HCT116 (cell line): ENCODE measurements at regions not wholly inside any gene's neighbourhood (a gene's known extent, or its start where the extent isn't known, plus 50 kb on each side); places are given as distances from the start of the nearest gene placed in this dataset.

Experiments
- CEBPB ChIP-seq: IDR thresholded peaks from 2 replicates; pipeline ENCODE4 v1.6.1; 2012; ENCODE audit warnings: low read depth
- CTCF ChIP-seq, 3 experiments: fragments of 200-600 bp in 1 of 3; sonication (generic) in 1 of 3; IDR thresholded peaks in 2 of 3; conservative IDR thresholded peaks in 1 of 3; 2 replicates each; pipeline ENCODE4 v1.5.1; 2012 to 2017; ENCODE audit warnings: low read depth in 2 of 3, low read length in 2 of 3, antibody characterized with exemption in 1 of 3, borderline replicate concordance in 1 of 3, control low read depth in 1 of 3, mild to moderate bottlenecking in 1 of 3, mixed read lengths in 1 of 3, mixed run types in 1 of 3, moderate library complexity in 1 of 3; ENCODE audit not compliant: insufficient read depth in 1 of 3
- POLR2A ChIP-seq: IDR thresholded peaks from 2 replicates; pipeline ENCODE4 v1.7.0; 2011; ENCODE audit warnings: borderline replicate concordance; ENCODE audit not compliant: insufficient read depth, insufficient read length; ENCODE audit errors: extremely low read depth
- REST ChIP-seq: IDR thresholded peaks from 2 replicates; pipeline ENCODE4 v1.6.1; 2012; ENCODE audit warnings: low read depth
- TF ChIP-seq, protein P1 (sequence below): IDR thresholded peaks from 2 replicates; pipeline ENCODE4 v1.6.1; 2012

DNA sequence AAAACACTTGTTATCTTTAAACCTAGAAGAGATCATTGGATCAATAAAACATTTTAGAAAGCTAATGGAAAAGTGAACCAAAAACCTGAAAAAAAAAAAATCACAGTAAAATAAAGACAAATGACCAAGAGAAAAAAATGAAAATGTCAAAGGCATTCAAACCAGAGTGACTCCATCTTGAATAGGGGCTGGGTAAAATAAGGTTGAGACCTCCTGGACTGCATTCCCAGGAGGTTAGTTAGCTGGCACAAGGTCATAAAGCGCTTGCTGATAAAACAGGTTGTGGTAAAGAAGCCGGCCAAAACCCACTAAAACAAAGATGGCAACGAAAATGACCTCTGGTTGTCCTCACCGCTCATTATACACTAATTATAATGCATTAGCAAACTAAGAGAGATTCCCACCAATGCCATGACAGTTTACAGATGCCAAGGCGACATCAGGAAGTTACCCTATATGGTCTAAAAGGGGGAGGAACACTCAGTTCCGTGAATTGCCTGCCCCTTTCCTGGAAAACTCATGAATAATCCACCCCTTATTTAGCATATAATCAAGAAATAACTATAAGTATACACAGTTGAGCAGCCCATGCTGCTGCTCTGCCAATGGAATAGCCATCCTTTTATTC, 116.7 kb upstream of the NEK6 start:
- TF ChIP-seq REST, result no peak
- TF ChIP-seq, protein P1, sequence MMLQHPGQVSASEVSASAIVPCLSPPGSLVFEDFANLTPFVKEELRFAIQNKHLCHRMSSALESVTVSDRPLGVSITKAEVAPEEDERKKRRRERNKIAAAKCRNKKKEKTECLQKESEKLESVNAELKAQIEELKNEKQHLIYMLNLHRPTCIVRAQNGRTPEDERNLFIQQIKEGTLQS, result no peak
- no peak for TF ChIP-seq CEBPB
- no peak for TF ChIP-seq CTCF (IDR thresholded peaks at IDR 0.05 in 2 of 3, conservative IDR thresholded peaks at IDR 0.05 in 1 of 3; ENCODE audit: borderline replicate concordance in 1 of 3, insufficient read depth in 1 of 3, low read depth in 2 of 3, low read length in 2 of 3)
- TF ChIP-seq POLR2A, result no peak
